Activated B cell treated with CpG ODN at 0.5 μM for 24 hours (primary cell): ENCODE measurements at regions not wholly inside any gene's neighbourhood (a gene's known extent, or its start where the extent isn't known, plus 50 kb on each side); places are given as distances from the start of the nearest gene placed in this dataset.

Experiments used
- ATAC-seq: fragments of 200-7000 bp; cut with Tn5 transposase; one replicate; pipeline ENCODE4 v1.10.0; 2021; ENCODE audit warnings: low read depth, mild to moderate bottlenecking, moderate library complexity
- CTCF ChIA-PET: fragments of 350-600 bp; sonication (Branson Sonifier 250); formaldehyde crosslinking; loops from one replicate; lab custom pipeline; 2021; ENCODE audit warnings: antibody characterized with exemption; lab: Charles Lee
- POLR2A ChIA-PET: fragments of 350-600 bp; sonication (Branson Sonifier 250); formaldehyde crosslinking; loops from one replicate; lab custom pipeline; 2021; ENCODE audit warnings: antibody characterized with exemption; lab: Charles Lee
- DNase-seq: peaks from one replicate; pipeline ENCODE4 v3.0.0; 2022
- H3K27ac Mint-ChIP-seq: one replicate; pipeline ENCODE4 v1.8.0; 2020; ENCODE audit warnings: mixed read lengths
- H3K27me3 Mint-ChIP-seq: one replicate; pipeline ENCODE4 v1.8.0; 2021; ENCODE audit warnings: mixed read lengths
- H3K36me3 Mint-ChIP-seq: one replicate; pipeline ENCODE4 v1.8.0; 2021; ENCODE audit warnings: low read depth, mixed read lengths
- H3K4me1 Mint-ChIP-seq: one replicate; pipeline ENCODE4 v1.8.0; 2021; ENCODE audit warnings: mixed read lengths
- H3K4me3 Mint-ChIP-seq: one replicate; pipeline ENCODE4 v1.8.0; 2020; ENCODE audit warnings: mild to moderate bottlenecking, mixed read lengths
- H3K9me3 Mint-ChIP-seq: one replicate; pipeline ENCODE4 v1.8.0; 2020; ENCODE audit warnings: mixed read lengths
- intact Hi-C: fragments of 100-400 bp; cut with micrococcal nuclease; formaldehyde crosslinking; loops from one replicate; pipeline ENCODE4 v1.15.1; 2024
- TF ChIP-seq, protein P1 (sequence below): fragments of 200-600 bp; IDR thresholded peaks from one replicate; pipeline ENCODE4 v1.8.0; 2022; ENCODE audit warnings: antibody characterized with exemption, mild to moderate bottlenecking

DNA sequence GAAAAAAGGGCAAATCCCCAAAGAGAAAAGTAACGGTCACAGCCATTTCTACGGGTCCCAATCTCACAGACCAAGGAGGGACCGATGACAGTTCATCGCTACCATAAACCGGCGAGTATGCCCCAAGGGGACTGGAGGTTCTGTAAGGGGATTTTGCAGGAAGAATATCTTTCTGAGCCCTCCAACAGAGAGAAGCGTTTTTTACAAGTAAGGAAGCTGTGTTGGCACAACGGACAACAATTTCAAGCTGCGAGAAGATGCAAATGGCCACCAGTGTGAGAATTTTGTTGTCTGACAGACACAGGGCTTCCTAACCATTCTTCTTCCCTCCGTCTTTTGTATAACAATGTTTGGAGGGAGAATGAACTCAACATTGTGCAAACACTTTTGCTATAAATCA lies 1043.1 kb downstream of the ADGRL2 start:
- ChIA-PET POLR2A (no interaction called here), CTCF (no interaction called here)
- ATAC-seq (no peak), DNase-seq (no peak)
- Mint-ChIP-seq H3K27ac (no peak overlapping the region), H3K4me1 (no peaks in the 10 kb centered on the region), H3K4me3 (no peak overlapping the region), H3K36me3 (no peaks in the 10 kb centered on the region), H3K27me3 (no peaks in the 10 kb centered on the region), H3K9me3 (no peaks in the 10 kb centered on the region)
- TF ChIP-seq, protein P1, sequence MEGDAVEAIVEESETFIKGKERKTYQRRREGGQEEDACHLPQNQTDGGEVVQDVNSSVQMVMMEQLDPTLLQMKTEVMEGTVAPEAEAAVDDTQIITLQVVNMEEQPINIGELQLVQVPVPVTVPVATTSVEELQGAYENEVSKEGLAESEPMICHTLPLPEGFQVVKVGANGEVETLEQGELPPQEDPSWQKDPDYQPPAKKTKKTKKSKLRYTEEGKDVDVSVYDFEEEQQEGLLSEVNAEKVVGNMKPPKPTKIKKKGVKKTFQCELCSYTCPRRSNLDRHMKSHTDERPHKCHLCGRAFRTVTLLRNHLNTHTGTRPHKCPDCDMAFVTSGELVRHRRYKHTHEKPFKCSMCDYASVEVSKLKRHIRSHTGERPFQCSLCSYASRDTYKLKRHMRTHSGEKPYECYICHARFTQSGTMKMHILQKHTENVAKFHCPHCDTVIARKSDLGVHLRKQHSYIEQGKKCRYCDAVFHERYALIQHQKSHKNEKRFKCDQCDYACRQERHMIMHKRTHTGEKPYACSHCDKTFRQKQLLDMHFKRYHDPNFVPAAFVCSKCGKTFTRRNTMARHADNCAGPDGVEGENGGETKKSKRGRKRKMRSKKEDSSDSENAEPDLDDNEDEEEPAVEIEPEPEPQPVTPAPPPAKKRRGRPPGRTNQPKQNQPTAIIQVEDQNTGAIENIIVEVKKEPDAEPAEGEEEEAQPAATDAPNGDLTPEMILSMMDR: no peak
- intact Hi-C loops: no loop called here

DNA sequence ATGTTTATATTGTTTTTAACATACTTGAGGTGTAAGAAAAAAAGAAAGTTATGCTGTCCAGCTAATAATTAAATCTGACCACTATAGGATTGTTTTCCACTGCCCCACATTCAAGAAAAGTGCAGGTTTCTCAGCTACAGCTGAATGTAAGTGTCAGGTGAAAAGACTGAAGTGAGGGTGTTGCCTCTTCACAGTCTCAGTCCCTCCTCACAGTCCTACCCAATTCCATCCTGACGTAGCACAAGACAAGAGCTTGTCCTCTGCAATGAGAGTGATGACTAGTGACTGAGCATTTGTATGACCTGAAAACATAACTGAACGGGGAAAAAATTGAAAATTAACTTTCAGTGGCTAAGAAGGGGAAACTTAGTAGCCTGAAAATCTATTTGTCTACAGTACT lies 1039.5 kb downstream of the ADGRL2 start:
- POLR2A ChIA-PET: no interaction called here
- TF ChIP-seq, protein P1: no peak
- DNase-seq: no peak
- Mint-ChIP-seq H3K27me3 (no peaks in the 10 kb centered on the region), H3K27ac (no peak overlapping the region), H3K4me1 (no peaks in the 10 kb centered on the region), H3K4me3 (no peak overlapping the region), H3K9me3 (no peaks in the 10 kb centered on the region), H3K36me3 (no peaks in the 10 kb centered on the region)
- intact Hi-C loops: no loop called here
- CTCF ChIA-PET: no interaction called here
- ATAC-seq: no peak

DNA sequence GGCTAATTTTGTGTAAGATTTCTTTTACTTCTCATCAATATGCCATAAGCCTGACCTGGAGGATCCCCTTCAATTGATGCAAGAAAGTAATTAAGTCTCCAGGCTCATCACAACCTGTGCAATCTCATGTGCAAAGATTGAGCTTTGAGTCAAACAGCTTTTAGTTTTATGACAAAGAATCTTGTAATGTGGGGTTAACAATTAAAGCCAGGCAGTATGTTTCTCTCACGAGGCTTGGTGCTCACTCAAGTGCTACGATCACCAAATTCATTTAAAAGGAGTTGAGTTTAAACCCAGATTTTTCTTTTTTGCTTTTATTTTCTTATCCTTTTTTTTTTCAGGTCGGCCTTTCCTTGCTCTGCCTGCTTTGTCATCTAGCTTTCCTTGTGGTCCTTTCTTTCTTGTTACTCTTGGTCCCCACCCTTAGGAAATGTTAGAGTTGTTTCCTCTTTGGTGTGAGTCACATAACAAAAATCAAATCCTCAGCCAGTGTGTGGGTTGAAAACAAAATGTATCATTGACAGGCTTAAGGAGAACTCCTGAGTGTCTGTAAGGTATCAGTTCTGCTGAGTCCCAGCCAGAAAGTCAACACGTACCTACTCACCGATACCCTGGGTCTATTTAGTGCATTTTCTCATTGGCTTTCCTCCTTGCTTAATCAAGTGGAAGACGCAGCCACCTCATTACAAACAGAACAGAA lies 1037.2 kb downstream of the ADGRL2 start:
- Mint-ChIP-seq H3K9me3 (no peaks in the 10 kb centered on the region), H3K27ac (no peak overlapping the region), H3K4me1 (no peaks in the 10 kb centered on the region), H3K36me3 (no peaks in the 10 kb centered on the region), H3K27me3 (no peaks in the 10 kb centered on the region), H3K4me3 (no peak overlapping the region)
- ATAC-seq: no peak
- POLR2A ChIA-PET: no interaction called here
- DNase-seq: no peak
- intact Hi-C loops: no loop called here
- TF ChIP-seq, protein P1: no peak
- CTCF ChIA-PET: no interaction called here

DNA sequence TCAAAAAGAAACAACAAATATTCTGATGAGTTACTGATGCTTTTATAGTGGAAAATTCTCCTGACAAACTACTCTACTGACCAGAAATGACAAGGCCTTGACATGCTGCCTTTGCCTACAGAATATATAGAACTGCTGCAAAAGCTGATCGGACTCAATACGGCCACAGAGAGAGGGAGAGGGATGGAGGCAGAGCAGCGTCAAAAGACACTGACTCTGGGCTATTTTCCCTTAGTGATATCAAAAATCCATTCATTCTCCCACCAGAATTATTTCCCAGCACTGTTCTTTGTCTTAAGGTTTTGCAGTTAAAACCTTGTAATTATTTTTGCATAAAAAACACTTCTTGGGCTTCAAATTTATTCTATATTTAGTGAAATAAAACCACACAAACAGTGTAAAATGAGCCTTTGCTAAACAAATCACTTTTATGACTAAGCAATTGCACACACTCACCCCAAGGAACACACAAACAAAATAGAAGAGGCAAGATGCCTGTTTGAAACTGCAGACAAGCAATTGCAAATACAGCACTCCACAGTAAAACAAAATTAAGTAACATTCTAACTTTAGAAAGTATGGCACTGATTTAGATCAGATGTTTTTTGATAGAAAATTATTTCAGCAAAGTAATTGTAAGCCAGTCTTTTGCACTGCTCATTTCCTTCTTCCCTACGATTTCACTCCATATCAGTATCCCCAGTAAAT lies 1036.4 kb downstream of the ADGRL2 start:
- Mint-ChIP-seq H3K9me3 (no peaks in the 10 kb centered on the region), H3K27ac (no peak overlapping the region), H3K4me3 (no peak overlapping the region), H3K4me1 (no peaks in the 10 kb centered on the region), H3K36me3 (no peaks in the 10 kb centered on the region), H3K27me3 (no peaks in the 10 kb centered on the region)
- intact Hi-C loops: no loop called here
- DNase-seq: no peak
- TF ChIP-seq, protein P1: no peak
- no peak for ATAC-seq
- ChIA-PET POLR2A (no interaction called here), CTCF (no interaction called here)

DNA sequence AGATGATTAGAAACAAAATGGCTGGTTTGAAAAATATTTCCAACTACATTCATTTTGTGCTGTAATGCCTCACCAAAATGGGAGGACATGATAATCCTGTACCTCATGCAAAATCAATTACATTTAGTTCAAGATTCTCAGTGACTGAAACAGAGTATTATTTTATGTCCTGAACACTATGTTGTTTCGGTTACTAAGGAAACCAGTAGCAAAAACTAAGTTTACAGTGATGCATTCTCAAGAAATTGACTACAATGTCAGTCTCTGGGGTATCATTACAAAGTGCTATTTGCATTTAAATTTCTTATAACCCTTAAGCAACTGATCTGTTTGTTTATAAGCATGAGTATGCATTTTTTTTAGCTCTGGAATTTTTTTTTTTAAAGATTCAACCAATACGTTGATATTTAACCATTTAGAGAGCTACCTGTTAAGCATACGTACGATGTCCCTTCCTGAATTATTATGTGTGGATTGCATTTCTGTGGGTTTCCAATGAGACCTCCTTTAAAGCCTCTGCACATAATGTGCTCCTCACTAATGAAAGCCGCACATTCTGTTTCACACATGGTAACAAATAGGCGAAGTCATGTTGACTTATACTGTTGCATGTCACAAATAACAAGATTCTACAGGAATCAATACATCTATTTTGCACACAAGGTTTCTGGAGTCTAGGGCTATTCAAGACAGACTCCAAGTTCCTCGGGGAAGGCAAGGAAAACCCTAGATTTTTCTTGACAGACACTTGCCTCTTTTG lies 1035.7 kb downstream of the ADGRL2 start:
- no peak for DNase-seq
- Mint-ChIP-seq H3K4me1 (no peaks in the 10 kb centered on the region), H3K9me3 (no peaks in the 10 kb centered on the region), H3K36me3 (no peaks in the 10 kb centered on the region), H3K27ac (no peak overlapping the region), H3K4me3 (no peak overlapping the region), H3K27me3 (no peaks in the 10 kb centered on the region)
- TF ChIP-seq, protein P1: no peak
- POLR2A ChIA-PET: no interaction called here
- intact Hi-C loops: no loop called here
- ATAC-seq: no peak
- CTCF ChIA-PET: no interaction called here
